Thyroid gland (tissue), 4 donors: ENCODE measurements at regions not wholly inside any gene's neighbourhood (a gene's known extent, or its start where the extent isn't known, plus 50 kb on each side); places are given as distances from the start of the nearest gene placed in this dataset.

Experiments
- CTCF ChIP-seq, 6 experiments: fragments of 200-600 bp in 3 of 6; fragments of 450-650 bp in 3 of 6; sonication (generic) in 3 of 6; IDR thresholded peaks; one replicate each; pipeline ENCODE4 v1.5.1; 2016 to 2019; ENCODE audit warnings: antibody characterized with exemption in 6 of 6, mild to moderate bottlenecking in 2 of 6, inconsistent platforms in 1 of 6, moderate library complexity in 1 of 6
- POLR2A ChIP-seq, 2 donors: fragments of 450-650 bp; IDR thresholded peaks; one replicate each; pipeline ENCODE4 v1.6.1; 2017; ENCODE audit warnings: antibody characterized with exemption in 2 of 2, mild to moderate bottlenecking in 2 of 2, moderate library complexity in 1 of 2

DNA sequence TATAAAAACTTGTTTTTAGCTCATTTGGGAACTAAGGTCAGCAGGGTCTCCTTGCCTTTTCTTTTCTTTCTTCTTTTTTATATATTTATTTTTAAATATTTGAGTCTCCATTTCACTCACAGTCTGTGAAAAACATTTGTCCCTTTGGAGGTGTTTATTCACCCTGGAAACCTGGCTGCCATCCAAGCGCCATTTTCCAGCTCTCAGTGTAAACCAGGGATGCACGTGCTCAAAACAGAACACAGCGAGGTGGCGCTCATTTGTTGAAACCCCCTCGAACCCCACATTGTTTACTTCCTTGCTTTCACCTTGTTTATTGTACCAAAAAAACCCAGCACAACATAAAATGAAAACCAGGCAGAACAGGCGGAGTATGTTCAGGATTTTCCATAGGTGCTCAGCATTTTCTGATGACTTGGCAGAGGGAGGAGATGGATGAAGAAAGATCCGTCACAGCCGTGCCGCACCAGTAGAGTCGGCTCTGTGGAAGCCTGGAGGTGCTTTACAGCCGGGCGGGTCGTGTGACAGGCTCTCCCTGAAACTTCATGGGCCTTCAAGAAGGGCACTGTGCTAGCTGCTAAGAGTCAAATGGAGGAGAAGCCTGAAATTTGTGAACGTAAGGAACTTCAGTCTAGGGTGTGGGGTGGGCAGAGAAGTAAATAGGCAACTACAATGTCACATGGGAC, 284.4 kb downstream of the FOXL1 start:
- TF ChIP-seq CTCF (IDR thresholded peaks at IDR 0.05): no peak
- TF ChIP-seq POLR2A (IDR thresholded peaks at IDR 0.05): no peak
